Hippocampal formation (tissue), 2 donors: ENCODE measurements at regions not wholly inside any gene's neighbourhood (a gene's known extent, or its start where the extent isn't known, plus 50 kb on each side); places are given as distances from the start of the nearest gene placed in this dataset.

Experiments
- DNase-seq, 2 donors: peaks; one replicate each; lab custom pipeline; 2025; lab: John Stamatoyannopoulos, UW

- no peak for DNase-seq
These were observed 363.9 kb downstream of the PREX1 start for GRCh38 chr20:48463916-48464315.

GRCh38 chr20:48463096-48463720, 364.6 kb downstream of the PREX1 start:
- DNase-seq, result no peak

- no peak for DNase-seq
These were observed 366.1 kb downstream of the PREX1 start for GRCh38 chr20:48461735-48462119.

GRCh38 chr20:48461091-48461734, 366.6 kb downstream of the PREX1 start:
- no peak for DNase-seq

- no peak for DNase-seq
These were observed 367.1 kb downstream of the PREX1 start for GRCh38 chr20:48460681-48461080.

GRCh38 chr20:48459722-48460395, 367.9 kb downstream of the PREX1 start:
- DNase-seq, result no peak

- DNase-seq, result no peak
These were observed 369.0 kb downstream of the PREX1 start for GRCh38 chr20:48458601-48459385.

- DNase-seq, result no peak
These were observed 369.8 kb downstream of the PREX1 start for GRCh38 chr20:48458003-48458377.

GRCh38 chr20:48457193-48458002, 370.4 kb downstream of the PREX1 start:
- no peak for DNase-seq

GRCh38 chr20:48456366-48457192, 371.2 kb downstream of the PREX1 start:
- DNase-seq, result no peak

- peak in 1 of 2 donors; percentile 16 for DNase-seq
These were observed 372.0 kb downstream of the PREX1 start for GRCh38 chr20:48455651-48456365.

GRCh38 chr20:48454671-48455490, 372.9 kb downstream of the PREX1 start:
- DNase-seq, result no peak

GRCh38 chr20:48453477-48454093, 374.2 kb downstream of the PREX1 start:
- no peak for DNase-seq

GRCh38 chr20:48451401-48451800, 376.4 kb downstream of the PREX1 start:
- no peak for DNase-seq

- no peak for DNase-seq
These were observed 378.9 kb downstream of the PREX1 start for GRCh38 chr20:48448666-48449600.

- DNase-seq, result no peak
These were observed 380.3 kb downstream of the PREX1 start for GRCh38 chr20:48447456-48447855.

GRCh38 chr20:48445827-48446226, 382.0 kb downstream of the PREX1 start:
- DNase-seq, result no peak

- no peak for DNase-seq
These were observed 383.6 kb downstream of the PREX1 start for GRCh38 chr20:48444249-48444648.
